Astrocyte (in vitro differentiated cells and primary cell): ENCODE measurements at regions not wholly inside any gene's neighbourhood (a gene's known extent, or its start where the extent isn't known, plus 50 kb on each side); places are given as distances from the start of the nearest gene placed in this dataset.

Source experiments
- DNase-seq: peaks from one replicate; pipeline ENCODE4 v3.0.0-alpha.2; 2010; ENCODE audit warnings: low read depth
- FAIRE-seq: peaks from 2 replicates; lab custom pipeline; 2011; peaks lifted over from hg19 to GRCh38; lab: Jason Lieb, UNC
- H2AFZ ChIP-seq: 2 replicates; pipeline ENCODE4 v1.6.0; 2012; ENCODE audit warnings: low read depth, low read length, inconsistent platforms
- H3K27ac ChIP-seq: 2 replicates; pipeline ENCODE4 v1.5.1; 2011; ENCODE audit warnings: low read depth, low read length, inconsistent platforms
- H3K27me3 ChIP-seq: 2 replicates; pipeline ENCODE4 v1.6.0; 2011; ENCODE audit warnings: low read length, inconsistent platforms; ENCODE audit not compliant: insufficient read depth
- H3K36me3 ChIP-seq: 2 replicates; pipeline ENCODE4 v1.5.1; 2011; ENCODE audit warnings: low read length, inconsistent platforms; ENCODE audit not compliant: insufficient read depth
- H3K4me1 ChIP-seq: 2 replicates; pipeline ENCODE4 v1.5.1; 2011; ENCODE audit warnings: low read length, inconsistent platforms; ENCODE audit not compliant: insufficient read depth
- H3K4me2 ChIP-seq: 2 replicates; pipeline ENCODE4 v1.6.0; 2012; ENCODE audit warnings: low read length, inconsistent platforms
- H3K4me3 ChIP-seq: 2 replicates; pipeline ENCODE4 v1.5.1; 2011; ENCODE audit warnings: low read depth, mild to moderate bottlenecking, low read length, inconsistent platforms; ENCODE audit not compliant: insufficient read depth
- H3K79me2 ChIP-seq: 2 replicates; pipeline ENCODE4 v1.6.0; 2012; ENCODE audit warnings: mild to moderate bottlenecking, low read length, inconsistent platforms; ENCODE audit not compliant: insufficient read depth
- H3K9ac ChIP-seq: 2 replicates; pipeline ENCODE4 v1.6.0; 2012; ENCODE audit warnings: mild to moderate bottlenecking, low read length, inconsistent platforms
- H3K9me3 ChIP-seq: 2 replicates; pipeline ENCODE4 v1.5.1; 2012; ENCODE audit warnings: low read depth, mild to moderate bottlenecking, low read length, inconsistent platforms; ENCODE audit not compliant: insufficient read depth
- H4K20me1 ChIP-seq: 2 replicates; pipeline ENCODE4 v1.6.0; 2012; ENCODE audit warnings: low read length, inconsistent platforms; ENCODE audit not compliant: insufficient read depth
- H3K27ac Mint-ChIP-seq: one replicate; pipeline ENCODE4 v1.8.0; 2021; ENCODE audit warnings: mild to moderate bottlenecking, mixed read lengths; ENCODE audit not compliant: unreplicated experiment
- H3K27me3 Mint-ChIP-seq: one replicate; pipeline ENCODE4 v1.8.0; 2021; ENCODE audit warnings: low read depth, mixed read lengths; ENCODE audit not compliant: unreplicated experiment
- H3K36me3 Mint-ChIP-seq: one replicate; pipeline ENCODE4 v1.8.0; 2021; ENCODE audit warnings: low read depth, mixed read lengths; ENCODE audit not compliant: unreplicated experiment
- H3K4me1 Mint-ChIP-seq: one replicate; pipeline ENCODE4 v1.8.0; 2021; ENCODE audit warnings: low read depth, mixed read lengths; ENCODE audit not compliant: unreplicated experiment
- H3K4me3 Mint-ChIP-seq: one replicate; pipeline ENCODE4 v1.8.0; 2021; ENCODE audit warnings: mild to moderate bottlenecking, moderate library complexity, mixed read lengths; ENCODE audit not compliant: unreplicated experiment
- H3K9me3 Mint-ChIP-seq: one replicate; pipeline ENCODE4 v1.8.0; 2021; ENCODE audit warnings: mild to moderate bottlenecking, mixed read lengths; ENCODE audit not compliant: unreplicated experiment
- EZH2 ChIP-seq: IDR thresholded peaks from 2 replicates; pipeline ENCODE4 v1.6.1; 2012; ENCODE audit warnings: mild to moderate bottlenecking, low read length, inconsistent platforms; ENCODE audit not compliant: insufficient read depth
- TF ChIP-seq, protein P1 (sequence below): IDR thresholded peaks from 2 replicates; pipeline ENCODE4 v1.5.1; 2011; ENCODE audit warnings: low read depth, mild to moderate bottlenecking, inconsistent platforms, low read length, moderate library complexity; ENCODE audit not compliant: insufficient read depth

DNA sequence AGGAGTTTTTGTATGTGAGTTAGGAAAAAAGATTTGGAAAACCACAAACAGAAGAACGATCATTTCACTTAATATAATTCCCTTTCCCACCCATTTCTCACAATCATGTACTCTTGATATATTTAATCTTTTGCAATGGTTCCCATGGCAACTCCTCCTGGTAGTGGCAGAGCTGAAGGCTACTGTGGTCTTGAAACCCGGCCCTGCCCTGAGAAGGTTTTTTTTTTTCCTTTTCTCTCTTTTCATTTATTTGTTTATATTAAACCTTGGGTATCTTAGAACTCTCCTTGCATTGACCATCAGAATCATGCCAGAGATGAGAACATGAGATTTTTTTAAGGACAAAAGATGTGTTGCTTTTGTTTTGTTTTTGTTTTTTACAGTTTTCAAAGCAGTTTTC is 566.1 kb upstream of the NRP1 start:
- Histone ChIP-seq H3K36me3 (no peaks in the 10 kb centered on the region), H3K4me2 (peak overlapping the region; percentile 36), H3K9ac (peak overlapping the region; percentile 34), H2AFZ (no peak overlapping the region), H3K27ac (peak overlapping the region; percentile 47), H3K79me2 (no peaks in the 10 kb centered on the region), H3K4me1 (peaks cover 14% of the 10 kb centered on the region), H4K20me1 (no peaks in the 10 kb centered on the region), H3K27me3 (no peaks in the 10 kb centered on the region), H3K4me3 (no peak overlapping the region), H3K9me3 (no peaks in the 10 kb centered on the region)
- TF ChIP-seq, protein P1, sequence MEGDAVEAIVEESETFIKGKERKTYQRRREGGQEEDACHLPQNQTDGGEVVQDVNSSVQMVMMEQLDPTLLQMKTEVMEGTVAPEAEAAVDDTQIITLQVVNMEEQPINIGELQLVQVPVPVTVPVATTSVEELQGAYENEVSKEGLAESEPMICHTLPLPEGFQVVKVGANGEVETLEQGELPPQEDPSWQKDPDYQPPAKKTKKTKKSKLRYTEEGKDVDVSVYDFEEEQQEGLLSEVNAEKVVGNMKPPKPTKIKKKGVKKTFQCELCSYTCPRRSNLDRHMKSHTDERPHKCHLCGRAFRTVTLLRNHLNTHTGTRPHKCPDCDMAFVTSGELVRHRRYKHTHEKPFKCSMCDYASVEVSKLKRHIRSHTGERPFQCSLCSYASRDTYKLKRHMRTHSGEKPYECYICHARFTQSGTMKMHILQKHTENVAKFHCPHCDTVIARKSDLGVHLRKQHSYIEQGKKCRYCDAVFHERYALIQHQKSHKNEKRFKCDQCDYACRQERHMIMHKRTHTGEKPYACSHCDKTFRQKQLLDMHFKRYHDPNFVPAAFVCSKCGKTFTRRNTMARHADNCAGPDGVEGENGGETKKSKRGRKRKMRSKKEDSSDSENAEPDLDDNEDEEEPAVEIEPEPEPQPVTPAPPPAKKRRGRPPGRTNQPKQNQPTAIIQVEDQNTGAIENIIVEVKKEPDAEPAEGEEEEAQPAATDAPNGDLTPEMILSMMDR: no peak
- no peak for TF ChIP-seq EZH2
- H3K27ac Mint-ChIP-seq: no peak overlapping the region
- no peak overlapping the region for H3K4me3 Mint-ChIP-seq
- H3K36me3 Mint-ChIP-seq: no peaks in the 10 kb centered on the region
- H3K4me1 Mint-ChIP-seq: peaks cover 14% of the 10 kb centered on the region
- H3K27me3 Mint-ChIP-seq: no peaks in the 10 kb centered on the region
- FAIRE-seq (no peak), DNase-seq (peak; percentile 66)
- H3K9me3 Mint-ChIP-seq: peaks cover 9% of the 10 kb centered on the region

DNA sequence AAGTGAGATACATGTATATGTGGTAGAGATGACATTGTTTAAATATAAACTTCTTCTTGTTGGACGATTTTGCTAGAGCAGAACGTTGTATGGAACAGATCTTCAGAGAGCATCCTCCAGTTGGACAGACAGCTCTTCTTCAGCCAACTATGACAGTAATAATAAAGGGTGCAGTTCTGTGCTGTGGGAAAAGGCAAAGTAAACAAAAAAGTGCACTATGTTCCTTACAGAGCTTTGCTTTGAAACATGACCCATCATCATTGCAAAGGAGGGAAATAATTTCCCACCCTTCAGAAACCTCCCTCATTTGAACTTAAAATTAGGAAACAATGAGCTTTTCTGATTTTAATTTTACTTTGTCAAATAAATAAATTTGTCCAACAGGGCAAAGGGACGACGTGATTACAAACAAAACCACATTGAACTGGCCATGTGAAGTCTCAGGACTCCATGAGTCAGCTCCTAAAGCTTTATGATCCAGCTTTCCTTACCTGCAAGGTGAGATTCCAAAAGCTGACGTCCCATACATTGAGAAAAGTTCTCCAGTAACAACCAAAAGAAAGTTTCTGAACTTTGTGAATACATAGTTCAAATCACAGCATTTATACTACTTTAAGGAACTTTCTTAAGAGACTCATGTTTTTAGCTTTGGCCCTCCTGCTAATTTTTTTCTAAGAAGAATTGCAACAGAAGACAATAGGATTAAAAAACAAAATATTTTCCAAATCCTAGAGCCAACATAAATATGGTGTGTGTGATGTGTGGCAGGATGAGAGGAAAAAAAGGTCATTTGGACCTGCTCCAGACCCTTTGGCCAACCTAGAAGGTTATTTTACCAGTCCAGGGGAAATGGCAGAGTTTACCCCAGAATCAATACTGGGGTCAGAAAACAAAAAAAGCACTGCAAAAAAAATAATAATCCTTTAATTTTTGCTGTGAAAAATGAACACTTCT is 565.4 kb upstream of the NRP1 start:
- peaks cover 14% of the 10 kb centered on the region for H3K4me1 ChIP-seq
- TF ChIP-seq EZH2: no peak
- TF ChIP-seq, protein P1: no peak
- no peak for FAIRE-seq
- no peak overlapping the region for H3K27ac Mint-ChIP-seq
- no peaks in the 10 kb centered on the region for H4K20me1 ChIP-seq
- no peaks in the 10 kb centered on the region for H3K36me3 ChIP-seq
- no peak overlapping the region for H3K4me2 ChIP-seq
- H3K4me3 ChIP-seq: no peak overlapping the region
- H3K9me3 ChIP-seq: no peaks in the 10 kb centered on the region
- peaks cover 9% of the 10 kb centered on the region for H3K9me3 Mint-ChIP-seq
- peaks cover 14% of the 10 kb centered on the region for H3K4me1 Mint-ChIP-seq
- no peak overlapping the region for H3K27ac ChIP-seq
- no peak overlapping the region for H3K4me3 Mint-ChIP-seq
- no peak overlapping the region for H3K9ac ChIP-seq
- no peak overlapping the region for H2AFZ ChIP-seq
- H3K79me2 ChIP-seq: no peaks in the 10 kb centered on the region
- H3K27me3 ChIP-seq: no peaks in the 10 kb centered on the region
- H3K27me3 Mint-ChIP-seq: no peaks in the 10 kb centered on the region
- no peaks in the 10 kb centered on the region for H3K36me3 Mint-ChIP-seq
- DNase-seq: no peak
